ENCODE measurements at regions not wholly inside any gene's neighbourhood (a gene's known extent, or its start where the extent isn't known, plus 50 kb on each side); places are given as distances from the start of the nearest gene placed in this dataset.

DNA sequence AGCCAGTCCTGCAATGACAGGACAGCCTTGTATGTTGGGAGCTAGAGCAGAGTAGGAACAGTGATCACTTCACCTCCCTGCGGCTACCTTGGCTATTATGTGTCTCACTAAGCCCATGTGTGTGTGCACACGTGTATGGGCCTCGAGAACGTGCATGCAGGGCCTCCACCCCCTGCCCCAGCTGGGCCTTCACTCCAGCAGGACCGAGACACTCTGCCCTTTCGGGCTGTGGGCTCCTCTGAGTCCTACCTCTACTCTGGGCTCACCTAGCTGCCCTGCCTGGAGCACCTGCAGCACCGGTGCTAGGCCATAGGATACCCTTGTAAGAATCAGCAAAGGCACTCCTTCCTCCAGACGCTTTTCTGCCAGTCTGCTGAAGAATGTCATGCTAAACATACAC, 77.5 kb downstream of the LINGO1 start:
- TF ChIP-seq POLR2A (IDR thresholded peaks at IDR 0.05; ENCODE audit: low read depth, low read length) (no peak), POLR2AphosphoS5 (IDR thresholded peaks at IDR 0.05; ENCODE audit: insufficient read depth, low read depth, low read length) (no peak), CTCF (IDR thresholded peaks at IDR 0.05; ENCODE audit: extremely low read depth in 1 of 2, insufficient read depth in 1 of 2, low read depth in 1 of 2, low read length in 2 of 2) (no peak)

All from endothelial cell of umbilical vein (primary cell).